HCT116 (cell line): ENCODE measurements at regions not wholly inside any gene's neighbourhood (a gene's known extent, or its start where the extent isn't known, plus 50 kb on each side); places are given as distances from the start of the nearest gene placed in this dataset.

Experiments used
- ATAC-seq: fragments of 200-7000 bp; cut with Tn5 transposase; 2 replicates; pipeline ENCODE4 v1.9.1; 2020; ENCODE audit warnings: mild to moderate bottlenecking, moderate library complexity
- BruUV-seq: library from RNA; stranded (reverse); fragments of 400-500 nt; replicated peaks from 2 replicates; lab custom pipeline; 2021; lab: Mats Ljungman, UMichigan
- CTCF ChIA-PET: fragments of 300-600 bp; sonication (Branson Sonifier 250); formaldehyde crosslinking; loops from one replicate; lab custom pipeline; 2021; ENCODE audit warnings: antibody characterized with exemption; lab: Charles Lee
- POLR2A ChIA-PET: fragments of 300-600, 350-600 bp; sonication (Branson Sonifier 250); formaldehyde crosslinking; loops from one replicate; lab custom pipeline; 2021; ENCODE audit warnings: antibody characterized with exemption; lab: Charles Lee
- RAD21 ChIA-PET, 2 experiments: fragments of 300-600 bp; sonication (Branson Sonifier 250); formaldehyde crosslinking; loops; one replicate each; lab custom pipeline; 2023; ENCODE audit warnings: low total read pairs in 2 of 2; ENCODE audit not compliant: uncharacterized antibody in 2 of 2, unreplicated experiment in 2 of 2, low non-redundant PET in 1 of 2; lab: Charles Lee
- DNase-seq: peaks from one replicate; pipeline ENCODE4 v3.0.0-alpha.2; 2010; ENCODE audit warnings: low read depth, low spot score
- H2AFZ ChIP-seq: fragments of 200-600 bp; shearing (Covaris generic), sonication (generic); 2 replicates; pipeline ENCODE4 v1.6.1; 2017; ENCODE audit warnings: low read depth, mixed run types, mixed read lengths, antibody characterized with exemption, low read length; ENCODE audit not compliant: poor library complexity, severe bottlenecking
- H3K27ac ChIP-seq: 2 replicates; pipeline ENCODE4 v1.5.1; 2012; ENCODE audit warnings: low read depth, low read length
- H3K27me3 ChIP-seq: fragments of 200-600 bp; sonication (generic); 2 replicates; pipeline ENCODE4 v1.6.1; 2016; ENCODE audit warnings: mixed run types, low read length, mixed read lengths; ENCODE audit not compliant: insufficient read depth
- H3K36me3 ChIP-seq, 2 experiments: fragments of 200-500 bp in 1 of 2; fragments of 200-600 bp in 1 of 2; sonication (Bioruptor generic) in 1 of 2; sonication (generic) in 1 of 2; 2 replicates each; pipeline versions ENCODE4 v1.5.1 to v1.6.1; 2014 to 2016; ENCODE audit warnings: low read length in 2 of 2, inconsistent platforms in 1 of 2, mixed read lengths in 1 of 2, mixed run types in 1 of 2; ENCODE audit not compliant: insufficient read depth in 2 of 2, control insufficient read depth in 1 of 2
- H3K4me1 ChIP-seq, 2 experiments: fragments of 200-600 bp in 1 of 2; sonication (generic) in 1 of 2; 2 replicates each; pipeline versions ENCODE4 v1.5.1 to v1.6.1; 2012 to 2017; ENCODE audit warnings: low read length in 2 of 2, inconsistent platforms in 1 of 2, mild to moderate bottlenecking in 1 of 2, mixed read lengths in 1 of 2, mixed run types in 1 of 2, moderate library complexity in 1 of 2; ENCODE audit not compliant: insufficient read depth in 2 of 2, control insufficient read depth in 1 of 2
- H3K4me2 ChIP-seq: fragments of 200-600 bp; sonication (generic); 2 replicates; pipeline ENCODE4 v1.6.1; 2017; ENCODE audit warnings: mixed run types, low read length, mixed read lengths
- H3K4me3 ChIP-seq, 2 experiments: fragments of 200-600 bp in 1 of 2; sonication (generic) in 1 of 2; replicated peaks in 1 of 2; 2 replicates each; pipeline ENCODE4 v1.5.1; 2011 to 2016; ENCODE audit warnings: low read length in 2 of 2, control low read depth in 1 of 2, low read depth in 1 of 2, mild to moderate bottlenecking in 1 of 2, mixed read lengths in 1 of 2, mixed run types in 1 of 2
- H3K79me2 ChIP-seq: fragments of 200-600 bp; sonication (generic); 2 replicates; pipeline ENCODE4 v1.6.1; 2017; ENCODE audit warnings: mild to moderate bottlenecking, mixed run types, low read length, moderate library complexity, mixed read lengths; ENCODE audit not compliant: insufficient read depth
- H3K9ac ChIP-seq: fragments of 200-600 bp; sonication (generic); 2 replicates; pipeline ENCODE4 v1.6.1; 2016; ENCODE audit warnings: low read length, mixed read lengths
- H3K9me2 ChIP-seq: fragments of 200-600 bp; sonication (generic), shearing (Covaris generic); 2 replicates; pipeline ENCODE4 v1.6.1; 2017; ENCODE audit warnings: mixed run types, mild to moderate bottlenecking, moderate library complexity; ENCODE audit not compliant: insufficient read depth
- H3K9me3 ChIP-seq, 2 experiments: fragments of 200-500 bp in 1 of 2; fragments of 200-600 bp in 1 of 2; sonication (Bioruptor generic) in 1 of 2; sonication (generic) in 1 of 2; 2 replicates each; pipeline ENCODE4 v1.6.1; 2014 to 2017; ENCODE audit warnings: low read length in 2 of 2, mixed read lengths in 2 of 2, inconsistent platforms in 1 of 2, low read depth in 1 of 2, mild to moderate bottlenecking in 1 of 2, mixed run types in 1 of 2, moderate library complexity in 1 of 2; ENCODE audit not compliant: control insufficient read depth in 1 of 2, insufficient read depth in 1 of 2
- H4K20me1 ChIP-seq: fragments of 200-600 bp; sonication (generic), shearing (Covaris generic); 2 replicates; pipeline ENCODE4 v1.6.1; 2017; ENCODE audit warnings: mixed run types, mild to moderate bottlenecking, moderate library complexity; ENCODE audit not compliant: insufficient read depth
- ATF3 ChIP-seq: IDR thresholded peaks from 2 replicates; pipeline ENCODE4 v1.6.1; 2012
- CBX3 ChIP-seq: IDR thresholded peaks from 2 replicates; pipeline ENCODE4 v1.6.1; 2012; ENCODE audit warnings: low read depth
- CEBPB ChIP-seq: IDR thresholded peaks from 2 replicates; pipeline ENCODE4 v1.6.1; 2012; ENCODE audit warnings: low read depth
- CTCF ChIP-seq, 3 experiments: fragments of 200-600 bp in 1 of 3; sonication (generic) in 1 of 3; IDR thresholded peaks in 2 of 3; conservative IDR thresholded peaks in 1 of 3; 2 replicates each; pipeline ENCODE4 v1.5.1; 2012 to 2017; ENCODE audit warnings: low read depth in 2 of 3, low read length in 2 of 3, antibody characterized with exemption in 1 of 3, borderline replicate concordance in 1 of 3, control low read depth in 1 of 3, mild to moderate bottlenecking in 1 of 3, mixed read lengths in 1 of 3, mixed run types in 1 of 3, moderate library complexity in 1 of 3; ENCODE audit not compliant: insufficient read depth in 1 of 3
- ELF1 ChIP-seq: IDR thresholded peaks from 2 replicates; pipeline ENCODE4 v1.6.1; 2012; ENCODE audit warnings: low read depth, borderline replicate concordance
- EZH2 ChIP-seq: fragments of 200-600 bp; sonication (generic); IDR thresholded peaks from 2 replicates; pipeline ENCODE4 v1.6.1; 2017; ENCODE audit warnings: antibody characterized with exemption, mixed run types
- EZH2phosphoT487 ChIP-seq: fragments of 200-600 bp; IDR thresholded peaks from 2 replicates; pipeline ENCODE4 v1.6.1; 2018; ENCODE audit warnings: antibody characterized with exemption, borderline replicate concordance
- FOSL1 ChIP-seq: IDR thresholded peaks from 2 replicates; pipeline ENCODE4 v1.6.1; 2012; ENCODE audit warnings: low read depth
- JUND ChIP-seq: IDR thresholded peaks from 2 replicates; pipeline ENCODE4 v1.6.1; 2012
- MAX ChIP-seq: IDR thresholded peaks from 2 replicates; pipeline ENCODE4 v1.6.1; 2012
- POLR2A ChIP-seq: IDR thresholded peaks from 2 replicates; pipeline ENCODE4 v1.7.0; 2011; ENCODE audit warnings: borderline replicate concordance; ENCODE audit not compliant: insufficient read depth, insufficient read length; ENCODE audit errors: extremely low read depth
- POLR2AphosphoS5 ChIP-seq: IDR thresholded peaks from 2 replicates; pipeline ENCODE4 v1.6.1; 2011; ENCODE audit warnings: mild to moderate bottlenecking, low read depth, low read length, moderate library complexity
- REST ChIP-seq: IDR thresholded peaks from 2 replicates; pipeline ENCODE4 v1.6.1; 2012; ENCODE audit warnings: low read depth
- SIN3A ChIP-seq: IDR thresholded peaks from 2 replicates; pipeline ENCODE4 v1.6.1; 2012; ENCODE audit warnings: low read depth
- SP1 ChIP-seq: IDR thresholded peaks from 2 replicates; pipeline ENCODE4 v1.6.1; 2012; ENCODE audit warnings: low read depth
- YY1 ChIP-seq: IDR thresholded peaks from 2 replicates; pipeline ENCODE4 v1.6.1; 2011; ENCODE audit warnings: low read length, low read depth, moderate library complexity, mild to moderate bottlenecking; ENCODE audit not compliant: insufficient replicate concordance; ENCODE audit errors: extremely low read depth
- ZFX ChIP-seq: fragments of 450-650 bp; IDR thresholded peaks from 2 replicates; pipeline ENCODE4 v1.6.1; 2017
- ZNF274 ChIP-seq: fragments of 200-500 bp; sonication (Bioruptor generic); IDR thresholded peaks from 2 replicates; pipeline ENCODE4 v1.6.1; 2014; ENCODE audit warnings: mild to moderate bottlenecking, low read depth, low read length, inconsistent platforms
- intact Hi-C: fragments of 100-400 bp; cut with micrococcal nuclease; formaldehyde crosslinking; loops from 2 replicates; pipeline ENCODE4 v1.10.0; 2022

- H3K79me2 ChIP-seq: no peaks in the 10 kb centered on the region
- H3K36me3 ChIP-seq: no peaks in the 10 kb centered on the region
- ChIA-PET POLR2A (no interaction called here), RAD21 (no interaction called here), CTCF (no interaction called here)
- no peak overlapping the region for H3K27ac ChIP-seq
- H3K4me2 ChIP-seq: no peak overlapping the region
- intact Hi-C loops: no loop called here
- BruUV-seq: no TSS peak
- ATAC-seq (no peak), DNase-seq (no peak)
- no peaks in the 10 kb centered on the region for H3K9me2 ChIP-seq
- H2AFZ ChIP-seq: no peak overlapping the region
- H3K9ac ChIP-seq: no peak overlapping the region
- no peaks in the 10 kb centered on the region; a peak in 1 of 4 replicates for H3K9me3 ChIP-seq
- no peaks in the 10 kb centered on the region for H3K27me3 ChIP-seq
- H3K4me3 ChIP-seq: no peak overlapping the region
- peaks cover 0 to 14% of the 10 kb centered on the region in 2 experiments; a peak in 1 of 4 replicates for H3K4me1 ChIP-seq
- H4K20me1 ChIP-seq: no peaks in the 10 kb centered on the region
- no peak for TF ChIP-seq ATF3
- TF ChIP-seq ZNF274: no peak
- no peak for TF ChIP-seq ELF1
- TF ChIP-seq POLR2A: no peak
- no peak for TF ChIP-seq SP1
- no peak for TF ChIP-seq FOSL1
- no peak for TF ChIP-seq ZFX
- TF ChIP-seq SIN3A: no peak
- no peak for TF ChIP-seq CTCF (IDR thresholded peaks at IDR 0.05 in 2 of 3, conservative IDR thresholded peaks at IDR 0.05 in 1 of 3; ENCODE audit: borderline replicate concordance in 1 of 3, insufficient read depth in 1 of 3, low read depth in 2 of 3, low read length in 2 of 3)
- TF ChIP-seq JUND: no peak
- TF ChIP-seq MAX: no peak
- TF ChIP-seq REST: no peak
- no peak for TF ChIP-seq POLR2AphosphoS5
- TF ChIP-seq EZH2: no peak
- no peak for TF ChIP-seq CBX3
- no peak for TF ChIP-seq YY1
- TF ChIP-seq EZH2phosphoT487: no peak
- TF ChIP-seq CEBPB: no peak
- TF ChIP-seq, all 23 proteins: peak for 0
Observed at GRCh38 chr9:33731142-33731541, 64.2 kb upstream of the PRSS3 start.
